GM12801 (cell line): ENCODE measurements at regions not wholly inside any gene's neighbourhood (a gene's known extent, or its start where the extent isn't known, plus 50 kb on each side); places are given as distances from the start of the nearest gene placed in this dataset.

Experiments
- CTCF ChIP-seq: IDR thresholded peaks from one replicate; pipeline ENCODE4 v1.5.1; 2011; ENCODE audit warnings: control low read depth; ENCODE audit not compliant: insufficient read length; ENCODE audit errors: extremely low read depth

- no peak for TF ChIP-seq CTCF
Observed at GRCh38 chr5:158502686-158503085, 597.0 kb downstream of the EBF1 start.

- no peak for TF ChIP-seq CTCF
Observed at GRCh38 chr5:158499892-158500418, 599.8 kb downstream of the EBF1 start.

- no peak for TF ChIP-seq CTCF
Observed at GRCh38 chr5:158499075-158499891, 600.4 kb downstream of the EBF1 start.

GRCh38 chr5:158496624-158497023 lies 603.1 kb downstream of the EBF1 start:
- no peak for TF ChIP-seq CTCF

- TF ChIP-seq CTCF: no peak
Observed at GRCh38 chr5:158494541-158494940, 605.2 kb downstream of the EBF1 start.

- no peak for TF ChIP-seq CTCF
Observed at GRCh38 chr5:158492841-158493242, 606.9 kb downstream of the EBF1 start.

GRCh38 chr5:158492136-158492535 lies 607.6 kb downstream of the EBF1 start:
- no peak for TF ChIP-seq CTCF
